SK-N-SH (cell line): ENCODE measurements at regions not wholly inside any gene's neighbourhood (a gene's known extent, or its start where the extent isn't known, plus 50 kb on each side); places are given as distances from the start of the nearest gene placed in this dataset.

Experiments used
- CTCF ChIA-PET: fragments of 300-600, 350-600 bp; formaldehyde crosslinking; extraction: SDS; loops from one replicate; lab custom pipeline; 2021; lab: Yijun Ruan, JAX
- POLR2A ChIA-PET: fragments of 350-600 bp; sonication (Branson Sonifier 250); formaldehyde crosslinking; extraction: SDS; loops from one replicate; lab custom pipeline; 2020; ENCODE audit warnings: antibody characterized with exemption, inconsistent platforms; lab: Yijun Ruan, JAX
- DNase-seq: peaks from one replicate; pipeline ENCODE4 v3.0.0; 2012
- H2AFZ ChIP-seq: fragments of 200-600 bp; sonication (generic); 2 replicates; pipeline ENCODE4 v1.8.1; 2016; ENCODE audit warnings: antibody characterized with exemption, mild to moderate bottlenecking, low read depth
- H3F3A ChIP-seq: fragments of 200-600 bp; sonication (generic); replicated peaks from 2 replicates; pipeline ENCODE3; 2016; ENCODE audit warnings: antibody characterized with exemption, mild to moderate bottlenecking; ENCODE audit not compliant: insufficient read depth
- H3K27ac ChIP-seq, 2 experiments: fragments of 200-500 bp in 1 of 2; fragments of 200-600 bp in 1 of 2; sonication (Bioruptor generic) in 1 of 2; sonication (generic), shearing (Covaris generic) in 1 of 2; 2 replicates each; pipeline versions ENCODE4 v1.5.1 to v1.6.1; 2014 to 2016; ENCODE audit warnings: low read depth in 2 of 2, inconsistent platforms in 1 of 2, low read length in 1 of 2, mild to moderate bottlenecking in 1 of 2, mixed read lengths in 1 of 2
- H3K27me3 ChIP-seq: fragments of 200-600 bp; sonication (generic), shearing (Covaris generic); 2 replicates; pipeline ENCODE4 v1.6.1; 2016; ENCODE audit warnings: mixed run types; ENCODE audit not compliant: insufficient read depth
- H3K36me3 ChIP-seq, 2 experiments: fragments of 200-500 bp in 1 of 2; fragments of 200-600 bp in 1 of 2; sonication (Bioruptor generic) in 1 of 2; sonication (generic) in 1 of 2; replicated peaks in 1 of 2; 2 replicates each; pipeline versions ENCODE3 to v1.5.1; 2014 to 2016; ENCODE audit warnings: low read length in 1 of 2, mild to moderate bottlenecking in 1 of 2; ENCODE audit not compliant: insufficient read depth in 2 of 2, control insufficient read depth in 1 of 2
- H3K4me1 ChIP-seq, 2 experiments: fragments of 200-500 bp in 1 of 2; fragments of 200-600 bp in 1 of 2; sonication (Bioruptor generic) in 1 of 2; sonication (generic), shearing (Covaris generic) in 1 of 2; 2 replicates each; pipeline versions ENCODE4 v1.5.1 to v1.6.1; 2014 to 2016; ENCODE audit warnings: low read depth in 1 of 2, low read length in 1 of 2, mixed run types in 1 of 2; ENCODE audit not compliant: insufficient read depth in 2 of 2, control insufficient read depth in 1 of 2
- H3K4me2 ChIP-seq: fragments of 200-600 bp; sonication (generic), shearing (Covaris generic); 2 replicates; pipeline ENCODE4 v1.6.1; 2017; ENCODE audit warnings: mixed run types
- H3K4me3 ChIP-seq, 2 experiments: fragments of 200-500 bp in 1 of 2; fragments of 200-600 bp in 1 of 2; sonication (Bioruptor generic) in 1 of 2; sonication (generic), shearing (Covaris generic) in 1 of 2; 2 replicates each; pipeline versions ENCODE4 v1.5.1 to v1.8.1; 2014 to 2016; ENCODE audit warnings: low read depth in 2 of 2, inconsistent platforms in 1 of 2, low read length in 1 of 2, mild to moderate bottlenecking in 1 of 2, mixed read lengths in 1 of 2, moderate library complexity in 1 of 2
- H3K79me2 ChIP-seq: fragments of 200-600 bp; sonication (generic); 2 replicates; pipeline ENCODE4 v1.8.1; 2017; ENCODE audit warnings: mild to moderate bottlenecking; ENCODE audit not compliant: insufficient read depth
- H3K9ac ChIP-seq: fragments of 200-600 bp; sonication (generic); 2 replicates; pipeline ENCODE4 v1.6.1; 2017; ENCODE audit warnings: mixed run types
- H3K9me2 ChIP-seq: fragments of 200-600 bp; sonication (generic); 2 replicates; pipeline ENCODE4 v1.6.1; 2017; ENCODE audit warnings: mixed run types
- H3K9me3 ChIP-seq: fragments of 200-600 bp; sonication (generic); 2 replicates; pipeline ENCODE4 v1.6.1; 2017; ENCODE audit warnings: mixed run types, mild to moderate bottlenecking, moderate library complexity
- H4K20me1 ChIP-seq: fragments of 200-600 bp; sonication (generic); 2 replicates; pipeline ENCODE4 v1.6.1; 2017; ENCODE audit warnings: mild to moderate bottlenecking, mixed run types; ENCODE audit not compliant: insufficient read depth
- CHD2 ChIP-seq: fragments of 150-350 bp; IDR thresholded peaks from 2 replicates; pipeline ENCODE4 v1.6.1; 2018; ENCODE audit warnings: low read length; ENCODE audit not compliant: partially characterized antibody
- CTCF ChIP-seq: fragments of 200-600 bp; sonication (generic); IDR thresholded peaks from 2 replicates; pipeline ENCODE4 v1.6.1; 2017; ENCODE audit warnings: antibody characterized with exemption, mild to moderate bottlenecking, moderate library complexity
- ELF1 ChIP-seq: IDR thresholded peaks from 2 replicates; pipeline ENCODE4 v1.4.0; 2012
- FOXM1 ChIP-seq: IDR thresholded peaks from 2 replicates; pipeline ENCODE4 v1.4.0; 2012; ENCODE audit warnings: low read depth, mild to moderate bottlenecking
- GABPA ChIP-seq: IDR thresholded peaks from 2 replicates; pipeline ENCODE4 v1.4.0; 2012; ENCODE audit warnings: low read depth, mild to moderate bottlenecking
- GATA2 ChIP-seq: sonication (generic); formaldehyde crosslinking; IDR thresholded peaks from 2 replicates; pipeline ENCODE4 v1.5.0; 2020; ENCODE audit warnings: mild to moderate bottlenecking, missing genetic modification reagents
- JUND ChIP-seq: IDR thresholded peaks from 2 replicates; pipeline ENCODE4 v1.4.0; 2012
- MEF2A ChIP-seq: IDR thresholded peaks from 2 replicates; pipeline ENCODE4 v1.4.0; 2012; ENCODE audit warnings: low read depth, borderline replicate concordance
- MXI1 ChIP-seq: IDR thresholded peaks from 2 replicates; pipeline ENCODE4 v1.6.1; 2012; ENCODE audit warnings: mild to moderate bottlenecking, low read depth, low read length, improper control_type of control experiment
- NFIC ChIP-seq: IDR thresholded peaks from 2 replicates; pipeline ENCODE4 v1.4.0; 2012; ENCODE audit warnings: borderline replicate concordance
- NRF1 ChIP-seq: IDR thresholded peaks from 2 replicates; pipeline ENCODE4 v1.6.1; 2012; ENCODE audit warnings: low read depth, mild to moderate bottlenecking, low read length
- RAD21 ChIP-seq: IDR thresholded peaks from 2 replicates; pipeline ENCODE4 v1.6.1; 2012; ENCODE audit warnings: mild to moderate bottlenecking, low read length
- RCOR1 ChIP-seq: fragments of 150-350 bp; IDR thresholded peaks from 2 replicates; pipeline ENCODE4 v1.6.1; 2017; ENCODE audit warnings: antibody characterized with exemption, low read length
- RXRA ChIP-seq: IDR thresholded peaks from 2 replicates; pipeline ENCODE4 v1.4.0; 2012; ENCODE audit warnings: low read depth, mild to moderate bottlenecking, borderline replicate concordance
- SMC3 ChIP-seq: IDR thresholded peaks from 2 replicates; pipeline ENCODE4 v1.6.1; 2012; ENCODE audit warnings: low read depth, low read length, improper control_type of control experiment
- TAF1 ChIP-seq: IDR thresholded peaks from 2 replicates; pipeline ENCODE4 v1.6.1; 2012; ENCODE audit warnings: low read depth, mild to moderate bottlenecking, low read length, moderate library complexity, borderline replicate concordance
- WGBS: methylation state at CpG from one replicate; pipeline ENCODE4 v1.1.6; 2017; ENCODE audit warnings: low lambda C conversion rate; 5-methylcytosine and 5-hydroxymethylcytosine counted together
- TF ChIP-seq, protein P1 (sequence below): IDR thresholded peaks from 2 replicates; pipeline ENCODE4 v1.4.0; 2012; ENCODE audit warnings: low read depth, borderline replicate concordance
- TF ChIP-seq, protein P2 (sequence below): IDR thresholded peaks from 2 replicates; pipeline ENCODE4 v1.4.0; 2012; ENCODE audit warnings: low read depth

- no peak overlapping the region for H3K9ac ChIP-seq
- no peak overlapping the region for H2AFZ ChIP-seq
- no peak overlapping the region for H3K4me3 ChIP-seq
- CTCF ChIA-PET = no interaction called here
- H3K36me3 ChIP-seq = no peaks in the 10 kb centered on the region
- peak; percentile 4 for DNase-seq
- no peaks in the 10 kb centered on the region for H3K9me2 ChIP-seq
- TF ChIP-seq RAD21 = no peak
- TF ChIP-seq FOXM1 = no peak
- TF ChIP-seq RCOR1 = no peak
- no peak for TF ChIP-seq RXRA
- no peak for TF ChIP-seq GABPA
- TF ChIP-seq, protein P1, sequence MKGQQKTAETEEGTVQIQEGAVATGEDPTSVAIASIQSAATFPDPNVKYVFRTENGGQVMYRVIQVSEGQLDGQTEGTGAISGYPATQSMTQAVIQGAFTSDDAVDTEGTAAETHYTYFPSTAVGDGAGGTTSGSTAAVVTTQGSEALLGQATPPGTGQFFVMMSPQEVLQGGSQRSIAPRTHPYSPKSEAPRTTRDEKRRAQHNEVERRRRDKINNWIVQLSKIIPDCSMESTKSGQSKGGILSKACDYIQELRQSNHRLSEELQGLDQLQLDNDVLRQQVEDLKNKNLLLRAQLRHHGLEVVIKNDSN = no peak
- no peak for TF ChIP-seq GATA2 (CRISPR knock-in tag)
- TF ChIP-seq TAF1 = no peak
- TF ChIP-seq ELF1 = no peak
- TF ChIP-seq CTCF = no peak
- no peak for TF ChIP-seq SMC3
- TF ChIP-seq NFIC = no peak
- TF ChIP-seq, protein P2, sequence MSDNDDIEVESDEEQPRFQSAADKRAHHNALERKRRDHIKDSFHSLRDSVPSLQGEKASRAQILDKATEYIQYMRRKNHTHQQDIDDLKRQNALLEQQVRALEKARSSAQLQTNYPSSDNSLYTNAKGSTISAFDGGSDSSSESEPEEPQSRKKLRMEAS = no peak
- no peak for TF ChIP-seq JUND
- no peak for TF ChIP-seq CHD2
- TF ChIP-seq NRF1 = no peak
- TF ChIP-seq MEF2A = no peak
- no peaks in the 10 kb centered on the region for H3K27me3 ChIP-seq
- H3F3A ChIP-seq = no peaks in the 10 kb centered on the region
- no peak overlapping the region for H3K27ac ChIP-seq
- no peak overlapping the region for H3K4me2 ChIP-seq
- 14% methylated on average over 1 of the region's 1 CpG for WGBS
- H4K20me1 ChIP-seq = no peaks in the 10 kb centered on the region
- POLR2A ChIA-PET = no interaction called here
- no peaks in the 10 kb centered on the region for H3K79me2 ChIP-seq
- H3K4me1 ChIP-seq = no peaks in the 10 kb centered on the region
- H3K9me3 ChIP-seq = no peaks in the 10 kb centered on the region
Observed at GRCh38 chr16:63695347-63695746, 1426.5 kb downstream of the CDH11 start.

GRCh38 chr16:63690961-63691360 is 1430.9 kb downstream of the CDH11 start:
- Histone ChIP-seq H3K9me2 (no peaks in the 10 kb centered on the region), H3K9ac (no peak overlapping the region), H3F3A (no peaks in the 10 kb centered on the region), H3K4me1 (no peaks in the 10 kb centered on the region), H3K27me3 (no peaks in the 10 kb centered on the region), H3K79me2 (no peaks in the 10 kb centered on the region), H4K20me1 (no peaks in the 10 kb centered on the region), H3K4me3 (no peak overlapping the region), H3K36me3 (no peaks in the 10 kb centered on the region), H3K27ac (no peak overlapping the region), H3K4me2 (no peak overlapping the region), H3K9me3 (no peaks in the 10 kb centered on the region), H2AFZ (no peak overlapping the region)
- WGBS = 55% methylated on average over 7 of the region's 7 CpGs
- DNase-seq = no peak
- ChIA-PET CTCF (interaction anchor here (1.8 kb wide), 1 partner anchor 13 kb away, joined by 3 read pairs; no protein-coding TSS in a partner anchor), POLR2A (no interaction called here)
- no peak for TF ChIP-seq MXI1
